Breast epithelium (tissue), 3 donors: ENCODE measurements at regions not wholly inside any gene's neighbourhood (a gene's known extent, or its start where the extent isn't known, plus 50 kb on each side); places are given as distances from the start of the nearest gene placed in this dataset.

Experiments
- CTCF ChIP-seq, 3 donors: fragments of 450-650 bp; IDR thresholded peaks; one replicate each; pipeline ENCODE4 v1.5.1; 2016 to 2017; ENCODE audit warnings: antibody characterized with exemption in 3 of 3, mild to moderate bottlenecking in 3 of 3, moderate library complexity in 3 of 3
- POLR2A ChIP-seq: fragments of 450-650 bp; IDR thresholded peaks from one replicate; pipeline ENCODE4 v1.6.1; 2016; ENCODE audit warnings: antibody characterized with exemption, mild to moderate bottlenecking, moderate library complexity
- POLR2AphosphoS5 ChIP-seq, 3 donors: sonication (generic); formaldehyde crosslinking; IDR thresholded peaks; one replicate each; pipeline ENCODE4 v1.6.1; 2017; ENCODE audit warnings: antibody characterized with exemption in 3 of 3

- TF ChIP-seq POLR2A (no peak), CTCF (IDR thresholded peaks at IDR 0.05) (no peak), POLR2AphosphoS5 (IDR thresholded peaks at IDR 0.05) (no peak)
These were observed 65.3 kb upstream of the TMEM97 start for GRCh38 chr17:28253663-28254062.
